ENCODE measurements at regions not wholly inside any gene's neighbourhood (a gene's known extent, or its start where the extent isn't known, plus 50 kb on each side); places are given as distances from the start of the nearest gene placed in this dataset.
"Not testable (repeated sequence)": the region's sequence is repeated elsewhere in the genome, so short reads cannot be mapped to it uniquely, and the experiment has no call there.

- DNase-seq (ENCODE audit: low read depth) = not testable (repeated sequence)
Measured at GRCh38 chr9:97103613-97104383, 64.9 kb upstream of the CTSV start.

GRCh38 chr9:97099540-97099939, 60.6 kb upstream of the CTSV start:
- not testable (repeated sequence) for DNase-seq (ENCODE audit: low read depth)

- DNase-seq (ENCODE audit: low read depth) = no peak
Measured at GRCh38 chr9:97096793-97097192, 57.9 kb upstream of the CTSV start.

- DNase-seq (ENCODE audit: low read depth) = not testable (repeated sequence)
Measured at GRCh38 chr9:97089361-97089760, 50.4 kb upstream of the CTSV start.

Measured in non-pigmented ciliary epithelial cell (primary cell).